NCI-H460 (cell line): ENCODE measurements at regions not wholly inside any gene's neighbourhood (a gene's known extent, or its start where the extent isn't known, plus 50 kb on each side); places are given as distances from the start of the nearest gene placed in this dataset.

Source experiments
- DNase-seq: peaks from one replicate; pipeline ENCODE4 v3.0.0-alpha.2; 2016; ENCODE audit warnings: low read depth; ENCODE audit errors: extremely low read depth

GRCh38 chr6:140046016-140046632, 671.7 kb upstream of the CITED2 start:
- no peak for DNase-seq

GRCh38 chr6:140045116-140045515, 670.7 kb upstream of the CITED2 start:
- DNase-seq: no peak

GRCh38 chr6:140044626-140045025, 670.2 kb upstream of the CITED2 start:
- no peak for DNase-seq

GRCh38 chr6:140043762-140044378, 669.4 kb upstream of the CITED2 start:
- DNase-seq: peak; percentile 69

- peak; percentile 85 for DNase-seq
These were observed 668.9 kb upstream of the CITED2 start for GRCh38 chr6:140043357-140043756.

GRCh38 chr6:140041571-140042332, 667.3 kb upstream of the CITED2 start:
- DNase-seq: no peak

- DNase-seq: no peak
These were observed 666.6 kb upstream of the CITED2 start for GRCh38 chr6:140041056-140041455.

- DNase-seq: no peak
These were observed 665.9 kb upstream of the CITED2 start for GRCh38 chr6:140040396-140040795.

- no peak for DNase-seq
These were observed 664.9 kb upstream of the CITED2 start for GRCh38 chr6:140039364-140039763.

GRCh38 chr6:140036196-140036595, 661.7 kb upstream of the CITED2 start:
- no peak for DNase-seq

GRCh38 chr6:140032189-140032588, 657.7 kb upstream of the CITED2 start:
- DNase-seq: no peak

GRCh38 chr6:140029551-140029950, 655.1 kb upstream of the CITED2 start:
- no peak for DNase-seq

GRCh38 chr6:140027219-140027618, 652.8 kb upstream of the CITED2 start:
- no peak for DNase-seq

GRCh38 chr6:140026546-140026945, 652.1 kb upstream of the CITED2 start:
- no peak for DNase-seq

GRCh38 chr6:140025171-140025570, 650.7 kb upstream of the CITED2 start:
- no peak for DNase-seq

- no peak for DNase-seq
These were observed 645.9 kb upstream of the CITED2 start for GRCh38 chr6:140020207-140020791.

GRCh38 chr6:140018588-140018987, 644.1 kb upstream of the CITED2 start:
- DNase-seq: no peak

- DNase-seq: no peak
These were observed 643.0 kb upstream of the CITED2 start for GRCh38 chr6:140017470-140017869.

- DNase-seq: no peak
These were observed 637.7 kb upstream of the CITED2 start for GRCh38 chr6:140012150-140012549.

- DNase-seq: no peak
These were observed 637.1 kb upstream of the CITED2 start for GRCh38 chr6:140011537-140011936.

GRCh38 chr6:140009286-140009685, 634.8 kb upstream of the CITED2 start:
- DNase-seq: no peak

GRCh38 chr6:140007525-140007924, 633.1 kb upstream of the CITED2 start:
- DNase-seq: no peak
